Lung (tissue), 11 donors: ENCODE measurements at regions not wholly inside any gene's neighbourhood (a gene's known extent, or its start where the extent isn't known, plus 50 kb on each side); places are given as distances from the start of the nearest gene placed in this dataset.

Source experiments
- ATAC-seq: fragments of 200-7000 bp; cut with Tn5 transposase; one replicate; pipeline ENCODE4 v1.9.1; 2020; ENCODE audit warnings: moderate number of reproducible peaks; ENCODE audit not compliant: insufficient read depth, low FRiP score
- DNase-seq, 3 donors: peaks; one replicate each; pipeline ENCODE4 v3.0.0-alpha.2; 2013 to 2017
- H3K27ac ChIP-seq, 2 donors: one replicate each; pipeline ENCODE4 v1.5.1; 2013; ENCODE audit warnings: mild to moderate bottlenecking in 2 of 2, moderate library complexity in 2 of 2, control low read depth in 1 of 2, inconsistent platforms in 1 of 2, low read depth in 1 of 2, low read length in 1 of 2
- H3K27me3 ChIP-seq, 3 donors: one replicate each; pipeline ENCODE4 v1.5.1; 2013; ENCODE audit warnings: low read length in 2 of 3; ENCODE audit not compliant: control insufficient read depth in 3 of 3, insufficient read depth in 3 of 3
- H3K36me3 ChIP-seq, 4 donors: one replicate each; pipeline ENCODE4 v1.5.1; 2013; ENCODE audit warnings: low read length in 4 of 4, mild to moderate bottlenecking in 1 of 4, moderate library complexity in 1 of 4; ENCODE audit not compliant: control insufficient read depth in 4 of 4, insufficient read depth in 4 of 4
- H3K4me1 ChIP-seq, 5 donors: one replicate each; pipeline ENCODE4 v1.5.1; 2013; ENCODE audit warnings: low read length in 5 of 5, mild to moderate bottlenecking in 2 of 5, moderate library complexity in 1 of 5; ENCODE audit not compliant: control insufficient read depth in 5 of 5, insufficient read depth in 5 of 5
- H3K4me3 ChIP-seq: one replicate; pipeline ENCODE4 v1.5.1; 2013; ENCODE audit warnings: mild to moderate bottlenecking, control low read depth, moderate library complexity
- H3K9ac ChIP-seq, 2 donors: one replicate each; pipeline ENCODE4 v1.5.1; 2013; ENCODE audit warnings: low read length in 2 of 2, control low read depth in 1 of 2; ENCODE audit not compliant: insufficient read depth in 1 of 2
- H3K9me3 ChIP-seq, 4 donors: one replicate each; pipeline ENCODE4 v1.5.1; 2013; ENCODE audit warnings: low read length in 3 of 4, mild to moderate bottlenecking in 1 of 4, moderate library complexity in 1 of 4; ENCODE audit not compliant: control insufficient read depth in 4 of 4, insufficient read depth in 3 of 4
- WGBS, 2 donors: extraction: QIAGEN DNeasy Blood & Tissue Kit; methylation state at CpG; one replicate each; pipeline ENCODE4 v1.1.7; 2013; 5-methylcytosine and 5-hydroxymethylcytosine counted together
- TF ChIP-seq, protein P1 (sequence below): IDR thresholded peaks from 2 replicates; pipeline ENCODE4 v1.5.1; 2012; ENCODE audit warnings: mild to moderate bottlenecking; ENCODE audit errors: control extremely low read depth, extremely low read depth
- donor health status: control.
- donor health status: control.
- donor health status: Bipolar disorder and iron deficiency.
- donor health status: healthy.
- donor health status: DM: yes; HTN: yes; CAD: no.

DNA sequence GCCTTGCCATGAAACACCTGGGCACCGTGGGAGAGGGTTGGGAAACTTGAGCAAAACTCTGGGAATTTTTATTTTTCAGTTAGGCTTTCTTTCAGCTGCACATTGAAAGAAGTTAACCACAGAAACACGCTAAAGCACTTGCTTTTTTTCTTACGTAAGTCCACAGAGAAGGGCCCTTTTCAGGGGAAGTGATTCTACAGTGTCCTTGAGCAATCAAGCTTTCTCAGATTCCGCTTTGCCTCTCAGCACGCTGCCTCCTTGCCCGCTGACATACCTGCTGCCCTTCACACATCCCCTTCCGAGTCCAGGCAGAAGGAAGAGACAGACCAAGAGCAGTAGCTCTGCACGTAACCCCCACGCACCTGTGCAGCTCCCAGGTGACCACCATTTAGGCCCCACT lies 135.5 kb upstream of the MYT1L start:
- peaks cover 0 to 2% (median 0%) of the 10 kb centered on the region in 4 donors for H3K9me3 ChIP-seq
- no peak overlapping the region for H3K27ac ChIP-seq
- ATAC-seq (no peak), DNase-seq (peak in 1 of 3 donors; percentile 41)
- TF ChIP-seq, protein P1, sequence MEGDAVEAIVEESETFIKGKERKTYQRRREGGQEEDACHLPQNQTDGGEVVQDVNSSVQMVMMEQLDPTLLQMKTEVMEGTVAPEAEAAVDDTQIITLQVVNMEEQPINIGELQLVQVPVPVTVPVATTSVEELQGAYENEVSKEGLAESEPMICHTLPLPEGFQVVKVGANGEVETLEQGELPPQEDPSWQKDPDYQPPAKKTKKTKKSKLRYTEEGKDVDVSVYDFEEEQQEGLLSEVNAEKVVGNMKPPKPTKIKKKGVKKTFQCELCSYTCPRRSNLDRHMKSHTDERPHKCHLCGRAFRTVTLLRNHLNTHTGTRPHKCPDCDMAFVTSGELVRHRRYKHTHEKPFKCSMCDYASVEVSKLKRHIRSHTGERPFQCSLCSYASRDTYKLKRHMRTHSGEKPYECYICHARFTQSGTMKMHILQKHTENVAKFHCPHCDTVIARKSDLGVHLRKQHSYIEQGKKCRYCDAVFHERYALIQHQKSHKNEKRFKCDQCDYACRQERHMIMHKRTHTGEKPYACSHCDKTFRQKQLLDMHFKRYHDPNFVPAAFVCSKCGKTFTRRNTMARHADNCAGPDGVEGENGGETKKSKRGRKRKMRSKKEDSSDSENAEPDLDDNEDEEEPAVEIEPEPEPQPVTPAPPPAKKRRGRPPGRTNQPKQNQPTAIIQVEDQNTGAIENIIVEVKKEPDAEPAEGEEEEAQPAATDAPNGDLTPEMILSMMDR = no peak
- no peaks in the 10 kb centered on the region for H3K36me3 ChIP-seq
- no peaks in the 10 kb centered on the region for H3K4me1 ChIP-seq
- no peak overlapping the region for H3K9ac ChIP-seq
- 61 to 63% methylated on average over 9 of the region's 9 CpGs for whole genome bisulfite sequencing, 2 donors
- no peak overlapping the region for H3K4me3 ChIP-seq
- H3K27me3 ChIP-seq = no peaks in the 10 kb centered on the region

DNA sequence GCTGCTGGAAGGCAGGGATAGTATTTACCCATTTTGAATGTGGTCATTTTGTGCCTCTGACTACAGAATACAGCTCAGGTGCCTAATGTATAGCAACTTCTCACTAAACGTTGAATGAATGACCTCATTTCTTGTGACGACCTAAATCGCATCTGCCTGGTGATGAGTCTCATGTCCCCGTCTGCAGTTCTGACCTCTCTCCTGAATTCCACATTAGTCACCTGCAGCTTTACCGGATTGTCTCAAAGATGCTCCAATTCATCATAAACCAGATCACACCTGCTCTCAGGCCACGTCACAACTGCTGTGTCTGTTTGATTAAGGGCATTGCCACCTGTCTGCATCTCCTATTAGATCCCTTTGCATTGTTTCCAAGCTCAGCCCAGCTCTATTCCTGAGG lies 133.6 kb upstream of the MYT1L start:
- Histone ChIP-seq H3K4me1 (no peaks in the 10 kb centered on the region), H3K4me3 (no peak overlapping the region), H3K9me3 (peaks cover 0 to 2% (median 0%) of the 10 kb centered on the region in 4 donors), H3K27me3 (no peaks in the 10 kb centered on the region), H3K36me3 (no peaks in the 10 kb centered on the region), H3K27ac (no peak overlapping the region), H3K9ac (no peak overlapping the region)
- TF ChIP-seq, protein P1 = no peak
- DNase-seq (no peak), ATAC-seq (no peak)
- WGBS, 2 donors = 73 to 79% methylated on average over 6 of the region's 6 CpGs

DNA sequence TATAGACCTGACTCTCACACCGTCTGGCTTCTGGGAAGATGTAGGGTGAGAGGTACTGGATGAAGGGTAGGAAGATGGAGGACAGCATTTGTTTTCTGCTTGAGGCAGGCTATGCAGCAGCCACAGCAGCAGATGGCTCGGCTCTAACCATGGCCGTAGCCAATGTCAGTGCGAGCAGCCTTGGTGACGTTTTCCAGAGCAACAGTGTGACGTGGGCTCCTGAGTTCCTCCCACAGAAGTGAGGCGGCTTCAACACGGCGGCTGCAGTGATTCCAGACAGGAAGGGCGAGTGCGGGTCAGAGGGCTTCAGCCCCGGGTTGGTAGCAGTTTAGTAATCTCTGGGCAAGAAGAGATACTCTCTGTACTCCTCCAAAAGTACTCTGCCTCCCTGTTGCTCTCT lies 133.0 kb upstream of the MYT1L start:
- ATAC-seq (no peak), DNase-seq (peak; percentile 56 to 71 (median 69))
- Histone ChIP-seq H3K36me3 (no peaks in the 10 kb centered on the region), H3K9me3 (peaks cover 0 to 2% (median 0%) of the 10 kb centered on the region in 4 donors), H3K4me3 (no peak overlapping the region), H3K27ac (no peak overlapping the region), H3K4me1 (no peaks in the 10 kb centered on the region), H3K27me3 (no peaks in the 10 kb centered on the region), H3K9ac (no peak overlapping the region)
- TF ChIP-seq, protein P1 = no peak
- 40 to 46% methylated on average over 12 of the region's 12 CpGs for WGBS, 2 donors

DNA sequence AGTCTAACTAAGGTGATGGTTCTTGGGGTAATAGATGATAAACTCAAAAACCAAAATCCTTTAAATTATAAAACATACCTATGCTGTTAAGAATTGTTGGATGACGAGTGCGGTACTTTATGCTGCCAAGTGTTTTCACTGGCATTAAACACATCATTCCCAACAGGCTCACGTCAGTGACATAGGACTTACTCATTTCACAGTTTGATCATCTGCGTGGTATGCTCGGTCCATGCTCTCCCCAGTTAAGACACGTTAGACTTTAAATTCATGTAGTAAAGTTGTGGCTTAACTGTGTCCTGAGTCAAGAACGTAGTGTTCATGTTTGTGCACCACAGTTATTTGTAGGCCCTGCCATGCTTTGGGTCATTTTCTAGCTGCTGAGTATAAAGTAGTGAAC lies 125.6 kb upstream of the MYT1L start:
- ATAC-seq (no peak), DNase-seq (no peak)
- H3K4me1 ChIP-seq = no peaks in the 10 kb centered on the region
- TF ChIP-seq, protein P1 = no peak
- no peaks in the 10 kb centered on the region for H3K36me3 ChIP-seq
- H3K9ac ChIP-seq = no peak overlapping the region
- H3K27ac ChIP-seq = no peak overlapping the region
- no peak overlapping the region for H3K4me3 ChIP-seq
- WGBS, 2 donors = 82 to 85% methylated on average over 7 of the region's 7 CpGs
- H3K27me3 ChIP-seq = no peaks in the 10 kb centered on the region
- H3K9me3 ChIP-seq = no peaks in the 10 kb centered on the region
